Fibroblast of mammary gland (primary cell): ENCODE measurements at regions not wholly inside any gene's neighbourhood (a gene's known extent, or its start where the extent isn't known, plus 50 kb on each side); places are given as distances from the start of the nearest gene placed in this dataset.

Experiments
- DNase-seq: peaks from one replicate; pipeline ENCODE4 v3.0.0-alpha.2; 2010; ENCODE audit warnings: low read depth
- H3K4me3 ChIP-seq: 2 replicates; pipeline ENCODE4 v1.5.1; 2011; ENCODE audit warnings: low read depth, mild to moderate bottlenecking, low read length, moderate library complexity; ENCODE audit not compliant: control insufficient read depth
- CTCF ChIP-seq: conservative IDR thresholded peaks from 2 replicates; pipeline ENCODE4 v1.5.1; 2011; ENCODE audit warnings: low read depth, low read length, inconsistent platforms; ENCODE audit not compliant: control insufficient read depth, insufficient read depth

GRCh38 chr12:92581604-92582003, 121.2 kb upstream of the PLEKHG7 start:
- no peak for TF ChIP-seq CTCF
- DNase-seq = no peak

GRCh38 chr12:92574911-92575570, 127.7 kb upstream of the PLEKHG7 start:
- DNase-seq = no peak
- TF ChIP-seq CTCF = no peak
- no peak overlapping the region for H3K4me3 ChIP-seq

More at GRCh38 chr12:92581604-92582003, 121.2 kb upstream of the PLEKHG7 start:
- H3K4me3 ChIP-seq = no peak overlapping the region

- peak; percentile 31 for DNase-seq
- TF ChIP-seq CTCF = peak; percentile 30
- H3K4me3 ChIP-seq = no peak overlapping the region
Measured at GRCh38 chr12:92574051-92574783, 128.6 kb upstream of the PLEKHG7 start.

GRCh38 chr12:92573104-92573503, 129.7 kb upstream of the PLEKHG7 start:
- DNase-seq = no peak
- no peak for TF ChIP-seq CTCF
- H3K4me3 ChIP-seq = no peak overlapping the region

- H3K4me3 ChIP-seq = no peak overlapping the region
- no peak for TF ChIP-seq CTCF
- peak; percentile 23 for DNase-seq
Measured at GRCh38 chr12:92571844-92572543, 130.8 kb upstream of the PLEKHG7 start.

GRCh38 chr12:92571169-92571568, 131.6 kb upstream of the PLEKHG7 start:
- no peak for DNase-seq
- no peak overlapping the region for H3K4me3 ChIP-seq
- no peak for TF ChIP-seq CTCF
